ENCODE measurements at regions not wholly inside any gene's neighbourhood (a gene's known extent, or its start where the extent isn't known, plus 50 kb on each side); places are given as distances from the start of the nearest gene placed in this dataset. TPM values are rescaled to one million over a fixed set of nuclear protein-coding genes. Genes with fewer than 3 reads are reported as not detected.

Small RNA genes in the stretch of these regions (small RNA-seq; reads per million reads assigned to genes)
- not detected for gene RNA5SP309 (ENCODE audit: insufficient read length, low read depth, low replicate concordance)
